SK-N-SH treated with all-trans-retinoic acid at 6 μM for 48 hours (cell line): ENCODE measurements at regions not wholly inside any gene's neighbourhood (a gene's known extent, or its start where the extent isn't known, plus 50 kb on each side); places are given as distances from the start of the nearest gene placed in this dataset.

Experiments
- ARNTL ChIP-seq: fragments of 450-650 bp; formaldehyde crosslinking; IDR thresholded peaks from 2 replicates; pipeline ENCODE4 v1.5.0; 2020; ENCODE audit warnings: low read depth, mild to moderate bottlenecking, moderate library complexity, borderline replicate concordance
- BACH2 ChIP-seq: fragments of 250-450 bp; sonication (Bioruptor Pico); IDR thresholded peaks from 2 replicates; pipeline ENCODE4 v1.9.0; 2021; ENCODE audit warnings: mild to moderate bottlenecking, borderline replicate concordance
- CSDC2 ChIP-seq: fragments of 250-450 bp; sonication (Bioruptor Pico); IDR thresholded peaks from 2 replicates; pipeline ENCODE4 v1.5.0; 2020; ENCODE audit warnings: mild to moderate bottlenecking, moderate library complexity
- ISL1 ChIP-seq: fragments of 250-450 bp; sonication (Bioruptor Pico); IDR thresholded peaks from 2 replicates; pipeline ENCODE4 v2.1.2; 2022; ENCODE audit warnings: mild to moderate bottlenecking, moderate library complexity
- SNAI2 ChIP-seq: fragments of 250-450 bp; sonication (Bioruptor Pico); IDR thresholded peaks from 2 replicates; pipeline ENCODE4 v1.5.0; 2020; ENCODE audit warnings: mild to moderate bottlenecking, moderate library complexity
- ZFP3 ChIP-seq: fragments of 250-450 bp; sonication (Bioruptor Pico); IDR thresholded peaks from 2 replicates; pipeline ENCODE4 v1.5.0; 2020; ENCODE audit warnings: mild to moderate bottlenecking, moderate library complexity
- ZNF565 ChIP-seq: fragments of 450-650 bp; formaldehyde crosslinking; conservative IDR thresholded peaks from 2 replicates; pipeline ENCODE4 v1.5.0; 2020; ENCODE audit warnings: low read depth, mild to moderate bottlenecking, moderate library complexity
- TF ChIP-seq, protein P1 (sequence below): fragments of 250-450 bp; sonication (Bioruptor Pico); IDR thresholded peaks from 2 replicates; pipeline ENCODE4 v1.5.1; 2020; ENCODE audit warnings: low read depth, mild to moderate bottlenecking, moderate library complexity
- TF ChIP-seq, protein P2 (sequence below): fragments of 250-450 bp; sonication (Bioruptor Pico); IDR thresholded peaks from 2 replicates; pipeline ENCODE4 v1.5.1; 2021; ENCODE audit warnings: mild to moderate bottlenecking, moderate library complexity
- TF ChIP-seq, protein P3 (sequence below): fragments of 250-450 bp; sonication (Bioruptor Pico); IDR thresholded peaks from 2 replicates; pipeline ENCODE4 v1.8.0; 2020; ENCODE audit warnings: mild to moderate bottlenecking, moderate library complexity, borderline replicate concordance

DNA sequence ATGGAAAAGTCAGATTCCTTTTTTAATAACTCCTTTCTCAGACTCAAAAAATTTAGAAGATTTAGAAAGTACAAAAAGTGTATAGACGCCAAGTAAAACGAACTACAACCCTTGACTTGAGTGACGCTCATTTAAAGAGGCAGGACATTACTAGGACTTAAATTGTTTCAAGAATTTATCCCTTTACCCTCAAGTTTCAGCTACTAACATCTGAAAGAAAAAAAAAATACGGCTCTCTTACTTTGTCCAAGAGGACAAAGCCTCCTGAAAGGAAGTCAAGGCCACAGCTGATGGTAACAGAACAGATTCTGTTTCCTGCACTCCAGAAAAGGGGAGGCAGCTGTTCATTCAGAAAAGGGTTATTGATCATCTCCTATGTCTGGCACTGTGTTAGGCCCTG is 57.6 kb upstream of the PKDCC start:
- TF ChIP-seq ZNF565 (CRISPR knock-in tag) (no peak), ARNTL (CRISPR knock-in tag) (no peak), ISL1 (CRISPR knock-in tag) (no peak), ZFP3 (no peak), CSDC2 (CRISPR knock-in tag) (no peak), SNAI2 (CRISPR knock-in tag) (no peak), BACH2 (no peak)
- TF ChIP-seq, protein P1, sequence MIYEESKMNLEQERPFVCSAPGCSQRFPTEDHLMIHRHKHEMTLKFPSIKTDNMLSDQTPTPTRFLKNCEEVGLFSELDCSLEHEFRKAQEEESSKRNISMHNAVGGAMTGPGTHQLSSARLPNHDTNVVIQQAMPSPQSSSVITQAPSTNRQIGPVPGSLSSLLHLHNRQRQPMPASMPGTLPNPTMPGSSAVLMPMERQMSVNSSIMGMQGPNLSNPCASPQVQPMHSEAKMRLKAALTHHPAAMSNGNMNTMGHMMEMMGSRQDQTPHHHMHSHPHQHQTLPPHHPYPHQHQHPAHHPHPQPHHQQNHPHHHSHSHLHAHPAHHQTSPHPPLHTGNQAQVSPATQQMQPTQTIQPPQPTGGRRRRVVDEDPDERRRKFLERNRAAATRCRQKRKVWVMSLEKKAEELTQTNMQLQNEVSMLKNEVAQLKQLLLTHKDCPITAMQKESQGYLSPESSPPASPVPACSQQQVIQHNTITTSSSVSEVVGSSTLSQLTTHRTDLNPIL (CRISPR knock-in tag) = no peak
- TF ChIP-seq, protein P2, sequence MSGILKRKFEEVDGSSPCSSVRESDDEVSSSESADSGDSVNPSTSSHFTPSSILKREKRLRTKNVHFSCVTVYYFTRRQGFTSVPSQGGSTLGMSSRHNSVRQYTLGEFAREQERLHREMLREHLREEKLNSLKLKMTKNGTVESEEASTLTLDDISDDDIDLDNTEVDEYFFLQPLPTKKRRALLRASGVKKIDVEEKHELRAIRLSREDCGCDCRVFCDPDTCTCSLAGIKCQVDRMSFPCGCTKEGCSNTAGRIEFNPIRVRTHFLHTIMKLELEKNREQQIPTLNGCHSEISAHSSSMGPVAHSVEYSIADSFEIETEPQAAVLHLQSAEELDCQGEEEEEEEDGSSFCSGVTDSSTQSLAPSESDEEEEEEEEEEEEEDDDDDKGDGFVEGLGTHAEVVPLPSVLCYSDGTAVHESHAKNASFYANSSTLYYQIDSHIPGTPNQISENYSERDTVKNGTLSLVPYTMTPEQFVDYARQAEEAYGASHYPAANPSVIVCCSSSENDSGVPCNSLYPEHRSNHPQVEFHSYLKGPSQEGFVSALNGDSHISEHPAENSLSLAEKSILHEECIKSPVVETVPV (CRISPR knock-in tag) = no peak
- TF ChIP-seq, protein P3, sequence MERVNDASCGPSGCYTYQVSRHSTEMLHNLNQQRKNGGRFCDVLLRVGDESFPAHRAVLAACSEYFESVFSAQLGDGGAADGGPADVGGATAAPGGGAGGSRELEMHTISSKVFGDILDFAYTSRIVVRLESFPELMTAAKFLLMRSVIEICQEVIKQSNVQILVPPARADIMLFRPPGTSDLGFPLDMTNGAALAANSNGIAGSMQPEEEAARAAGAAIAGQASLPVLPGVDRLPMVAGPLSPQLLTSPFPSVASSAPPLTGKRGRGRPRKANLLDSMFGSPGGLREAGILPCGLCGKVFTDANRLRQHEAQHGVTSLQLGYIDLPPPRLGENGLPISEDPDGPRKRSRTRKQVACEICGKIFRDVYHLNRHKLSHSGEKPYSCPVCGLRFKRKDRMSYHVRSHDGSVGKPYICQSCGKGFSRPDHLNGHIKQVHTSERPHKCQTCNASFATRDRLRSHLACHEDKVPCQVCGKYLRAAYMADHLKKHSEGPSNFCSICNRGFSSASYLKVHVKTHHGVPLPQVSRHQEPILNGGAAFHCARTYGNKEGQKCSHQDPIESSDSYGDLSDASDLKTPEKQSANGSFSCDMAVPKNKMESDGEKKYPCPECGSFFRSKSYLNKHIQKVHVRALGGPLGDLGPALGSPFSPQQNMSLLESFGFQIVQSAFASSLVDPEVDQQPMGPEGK = no peak
